RPMI7951 (cell line): ENCODE measurements at regions not wholly inside any gene's neighbourhood (a gene's known extent, or its start where the extent isn't known, plus 50 kb on each side); places are given as distances from the start of the nearest gene placed in this dataset.
"Not testable (repeated sequence)": the region's sequence is repeated elsewhere in the genome, so short reads cannot be mapped to it uniquely, and the experiment has no call there.

Experiments used
- DNase-seq: peaks from one replicate; pipeline ENCODE4 v3.0.0-alpha.2; 2012; ENCODE audit warnings: low read depth

GRCh38 chr7:122248472-122248871 lies 56.1 kb downstream of the FEZF1 start:
- DNase-seq, result no peak

- not testable (repeated sequence) for DNase-seq
Measured at GRCh38 chr7:122238729-122239128, 65.8 kb downstream of the FEZF1 start.

- DNase-seq, result not testable (repeated sequence)
Measured at GRCh38 chr7:122238297-122238696, 66.3 kb downstream of the FEZF1 start.

GRCh38 chr7:122225874-122226273 lies 78.7 kb downstream of the FEZF1 start:
- peak; percentile 1 for DNase-seq

- peak; percentile 11 for DNase-seq
Measured at GRCh38 chr7:122219253-122219865, 75.3 kb upstream of the AASS start.

GRCh38 chr7:122217125-122217524 lies 73.1 kb upstream of the AASS start:
- DNase-seq, result no peak

- DNase-seq, result no peak
Measured at GRCh38 chr7:122212754-122213153, 68.7 kb upstream of the AASS start.

- no peak for DNase-seq
Measured at GRCh38 chr7:122211362-122211761, 67.3 kb upstream of the AASS start.

GRCh38 chr7:122206985-122207384 lies 62.9 kb upstream of the AASS start:
- no peak for DNase-seq

GRCh38 chr7:122203814-122204213 lies 59.8 kb upstream of the AASS start:
- DNase-seq, result no peak

GRCh38 chr7:122200888-122201287 lies 56.8 kb upstream of the AASS start:
- DNase-seq, result no peak

- no peak for DNase-seq
Measured at GRCh38 chr7:122199171-122199570, 55.1 kb upstream of the AASS start.

- no peak for DNase-seq
Measured at GRCh38 chr7:122198581-122198980, 54.5 kb upstream of the AASS start.
